Dermis microvascular lymphatic vessel endothelial cell (primary cell): ENCODE measurements at regions not wholly inside any gene's neighbourhood (a gene's known extent, or its start where the extent isn't known, plus 50 kb on each side); places are given as distances from the start of the nearest gene placed in this dataset.
"Not testable (repeated sequence)": the region's sequence is repeated elsewhere in the genome, so short reads cannot be mapped to it uniquely, and the experiment has no call there.

Source experiments
- DNase-seq, 2 donors: peaks; one replicate each; pipeline versions ENCODE4 v3.0.0 to v3.0.0-alpha.2; 2010; ENCODE audit warnings: low read depth in 2 of 2

- DNase-seq: no peak
These were observed 267.0 kb upstream of the NCAM1 start for GRCh38 chr11:112694245-112694644.

GRCh38 chr11:112694813-112695212, 266.4 kb upstream of the NCAM1 start:
- no peak for DNase-seq

GRCh38 chr11:112697391-112698178, 263.6 kb upstream of the NCAM1 start:
- no peak for DNase-seq

GRCh38 chr11:112705148-112705547, 256.1 kb upstream of the NCAM1 start:
- DNase-seq: no peak

- DNase-seq: no peak
These were observed 254.4 kb upstream of the NCAM1 start for GRCh38 chr11:112706863-112707262.

- not testable (repeated sequence) for DNase-seq
These were observed 246.9 kb upstream of the NCAM1 start for GRCh38 chr11:112714340-112714739.

GRCh38 chr11:112715056-112715455, 246.2 kb upstream of the NCAM1 start:
- DNase-seq: no peak

- no peak for DNase-seq
These were observed 242.7 kb upstream of the NCAM1 start for GRCh38 chr11:112718483-112718882.

- peak; percentile 57 to 74 for DNase-seq
These were observed 241.3 kb upstream of the NCAM1 start for GRCh38 chr11:112719736-112720525.

- no peak for DNase-seq
These were observed 239.1 kb upstream of the NCAM1 start for GRCh38 chr11:112722148-112722547.

GRCh38 chr11:112722876-112723275, 238.3 kb upstream of the NCAM1 start:
- DNase-seq: no peak

- no peak for DNase-seq
These were observed 237.3 kb upstream of the NCAM1 start for GRCh38 chr11:112723676-112724495.

- no peak for DNase-seq
These were observed 236.8 kb upstream of the NCAM1 start for GRCh38 chr11:112724496-112724790.

GRCh38 chr11:112725636-112726035, 235.6 kb upstream of the NCAM1 start:
- no peak for DNase-seq

GRCh38 chr11:112727341-112727841, 233.8 kb upstream of the NCAM1 start:
- no peak for DNase-seq

- no peak for DNase-seq
These were observed 232.9 kb upstream of the NCAM1 start for GRCh38 chr11:112728288-112728687.

- DNase-seq: no peak
These were observed 232.5 kb upstream of the NCAM1 start for GRCh38 chr11:112728716-112729115.

- DNase-seq: no peak
These were observed 230.6 kb upstream of the NCAM1 start for GRCh38 chr11:112730591-112730990.

- no peak for DNase-seq
These were observed 229.7 kb upstream of the NCAM1 start for GRCh38 chr11:112731538-112731937.

GRCh38 chr11:112732031-112732430, 229.2 kb upstream of the NCAM1 start:
- DNase-seq: no peak

- DNase-seq: peak in 1 of 2 donors; percentile 26
These were observed 227.0 kb upstream of the NCAM1 start for GRCh38 chr11:112734207-112734606.

GRCh38 chr11:112735470-112735869, 225.8 kb upstream of the NCAM1 start:
- no peak for DNase-seq
